H1 (cell line): ENCODE measurements at regions not wholly inside any gene's neighbourhood (a gene's known extent, or its start where the extent isn't known, plus 50 kb on each side); places are given as distances from the start of the nearest gene placed in this dataset.

Experiments used
- CTCF ChIA-PET: fragments of 300-600 bp; sonication (Branson Sonifier 250); formaldehyde crosslinking; loops from one replicate; lab custom pipeline; 2021; ENCODE audit not compliant: partially characterized antibody; lab: Charles Lee
- POLR2A ChIA-PET: fragments of 300-600 bp; sonication (Branson Sonifier 250); formaldehyde crosslinking; loops from one replicate; lab custom pipeline; 2021; ENCODE audit warnings: inconsistent platforms; ENCODE audit not compliant: partially characterized antibody; lab: Charles Lee
- DNase-seq, 2 experiments: peaks; one replicate each; pipeline versions ENCODE4 v3.0.0 to v3.0.0-alpha.2; 2010 to 2022; ENCODE audit warnings: low spot score in 2 of 2, low read depth in 1 of 2, mixed read lengths in 1 of 2
- FAIRE-seq: peaks from 2 replicates; lab custom pipeline; 2011; peaks lifted over from hg19 to GRCh38; lab: Jason Lieb, UNC
- H2AFZ ChIP-seq: 2 replicates; pipeline ENCODE4 v1.8.1; 2012; ENCODE audit warnings: low read length, inconsistent platforms
- H2AK5ac ChIP-seq: 2 replicates; pipeline ENCODE4 v1.6.1; 2013; ENCODE audit warnings: low read depth, low read length
- H2BK120ac ChIP-seq: replicated peaks from 2 replicates; pipeline ENCODE3; 2013; ENCODE audit warnings: low read depth, low read length, inconsistent platforms
- H2BK12ac ChIP-seq: 2 replicates; pipeline ENCODE4 v1.6.1; 2013; ENCODE audit warnings: low read depth, low read length
- H2BK15ac ChIP-seq: 2 replicates; pipeline ENCODE4 v1.6.1; 2013; ENCODE audit warnings: low read length
- H2BK20ac ChIP-seq: 2 replicates; pipeline ENCODE4 v1.6.1; 2013; ENCODE audit warnings: low read length
- H2BK5ac ChIP-seq: 2 replicates; pipeline ENCODE4 v1.6.1; 2013; ENCODE audit warnings: low read depth, low read length
- H3K14ac ChIP-seq: 2 replicates; pipeline ENCODE4 v1.6.1; 2013; ENCODE audit warnings: inconsistent platforms; ENCODE audit not compliant: insufficient read length
- H3K18ac ChIP-seq: 2 replicates; pipeline ENCODE4 v1.6.1; 2013; ENCODE audit warnings: low read length; ENCODE audit errors: extremely low read depth
- H3K23ac ChIP-seq: 2 replicates; pipeline ENCODE4 v1.6.1; 2013; ENCODE audit warnings: inconsistent platforms; ENCODE audit not compliant: insufficient read length
- H3K23me2 ChIP-seq: 2 replicates; pipeline ENCODE4 v1.6.1; 2013; ENCODE audit warnings: low read depth, low read length
- H3K27ac ChIP-seq: 2 replicates; pipeline ENCODE4 v1.6.1; 2011; ENCODE audit warnings: low read depth, low read length, inconsistent platforms
- H3K27me3 ChIP-seq, 4 experiments: replicated peaks in 1 of 4; 1 replicate in 1 of 4; 2 replicates in 3 of 4; pipeline versions ENCODE4 v1.6.1 to v1.8.1; 2011 to 2013; ENCODE audit warnings: low read length in 3 of 4, mild to moderate bottlenecking in 3 of 4, inconsistent platforms in 2 of 4, mixed read lengths in 2 of 4, moderate library complexity in 1 of 4; ENCODE audit not compliant: control insufficient read depth in 3 of 4, insufficient read depth in 3 of 4; ENCODE audit errors: extremely low read depth in 1 of 4
- H3K36me3 ChIP-seq, 4 experiments: 2 replicates each; pipeline versions ENCODE4 v1.6.1 to v1.8.1; 2011 to 2013; ENCODE audit warnings: mild to moderate bottlenecking in 4 of 4, low read length in 3 of 4, moderate library complexity in 2 of 4, control low read depth in 1 of 4, inconsistent platforms in 1 of 4; ENCODE audit not compliant: insufficient read depth in 4 of 4, control insufficient read depth in 2 of 4
- H3K4ac ChIP-seq: replicated peaks from 2 replicates; pipeline ENCODE3; 2013; ENCODE audit warnings: low read length, low read depth, mixed read lengths, inconsistent platforms; ENCODE audit not compliant: insufficient read length
- H3K4me1 ChIP-seq, 4 experiments: replicated peaks in 1 of 4; 1 replicate in 1 of 4; 2 replicates in 3 of 4; pipeline versions ENCODE4 v1.6.1 to v1.8.1; 2011 to 2013; ENCODE audit warnings: low read length in 3 of 4, inconsistent platforms in 2 of 4, mixed read lengths in 1 of 4; ENCODE audit not compliant: insufficient read depth in 4 of 4, control insufficient read depth in 3 of 4
- H3K4me2 ChIP-seq, 2 experiments: 2 replicates each; pipeline versions ENCODE4 v1.6.1 to v1.8.1; 2011 to 2013; ENCODE audit warnings: low read depth in 2 of 2, low read length in 2 of 2, control low read depth in 1 of 2, inconsistent platforms in 1 of 2, mild to moderate bottlenecking in 1 of 2; ENCODE audit not compliant: insufficient read depth in 1 of 2
- H3K4me3 ChIP-seq, 4 experiments: fragments of 200-600, 300-600 bp in 1 of 4; sonication (generic), shearing (Covaris generic), sonication (Bioruptor Twin) in 1 of 4; 2 replicates each; pipeline versions ENCODE4 v1.5.1 to v1.8.1; 2011 to 2016; ENCODE audit warnings: low read length in 4 of 4, low read depth in 3 of 4, control low read depth in 2 of 4, inconsistent platforms in 2 of 4, mild to moderate bottlenecking in 2 of 4, mixed read lengths in 1 of 4, moderate library complexity in 1 of 4; ENCODE audit not compliant: insufficient read depth in 2 of 4; ENCODE audit errors: extremely low read depth in 1 of 4
- H3K56ac ChIP-seq: replicated peaks from 2 replicates; pipeline ENCODE3; 2013; ENCODE audit warnings: low read depth, mild to moderate bottlenecking, mixed read lengths, low read length, inconsistent platforms; ENCODE audit not compliant: insufficient read length
- H3K79me1 ChIP-seq: 2 replicates; pipeline ENCODE4 v1.6.1; 2013; ENCODE audit warnings: low read depth, low read length, control low read depth
- H3K79me2 ChIP-seq, 2 experiments: 2 replicates each; pipeline versions ENCODE4 v1.6.1 to v1.8.1; 2012 to 2013; ENCODE audit warnings: low read length in 2 of 2, mild to moderate bottlenecking in 2 of 2, inconsistent platforms in 1 of 2; ENCODE audit not compliant: insufficient read depth in 2 of 2, control insufficient read depth in 1 of 2
- H3K9ac ChIP-seq, 4 experiments: replicated peaks in 1 of 4; 1 replicate in 1 of 4; 2 replicates in 3 of 4; pipeline versions ENCODE4 v1.6.1 to v1.8.1; 2011 to 2013; ENCODE audit warnings: low read depth in 3 of 4, low read length in 3 of 4, control low read depth in 2 of 4, mild to moderate bottlenecking in 2 of 4, moderate library complexity in 2 of 4, inconsistent platforms in 1 of 4; ENCODE audit errors: extremely low read depth in 1 of 4
- H3K9me3 ChIP-seq, 2 experiments: 2 replicates each; pipeline versions ENCODE4 v1.6.1 to v1.8.1; 2012 to 2013; ENCODE audit warnings: mild to moderate bottlenecking in 2 of 2, moderate library complexity in 2 of 2, control low read depth in 1 of 2, inconsistent platforms in 1 of 2, low read depth in 1 of 2, low read length in 1 of 2, mixed read lengths in 1 of 2; ENCODE audit not compliant: insufficient read depth in 2 of 2
- H4K20me1 ChIP-seq, 2 experiments: replicated peaks in 1 of 2; 2 replicates each; pipeline versions ENCODE3 to v1.8.1; 2011 to 2013; ENCODE audit warnings: inconsistent platforms in 2 of 2, low read length in 2 of 2, mild to moderate bottlenecking in 1 of 2; ENCODE audit not compliant: insufficient read depth in 2 of 2, control insufficient read depth in 1 of 2
- H4K5ac ChIP-seq: 2 replicates; pipeline ENCODE4 v1.6.1; 2013; ENCODE audit warnings: low read length, low read depth, mixed read lengths, inconsistent platforms; ENCODE audit not compliant: insufficient read length
- H4K8ac ChIP-seq: 2 replicates; pipeline ENCODE4 v1.8.0; 2013; ENCODE audit warnings: mild to moderate bottlenecking, moderate library complexity, low read length, inconsistent platforms; ENCODE audit not compliant: insufficient read depth; ENCODE audit errors: extremely low read depth
- H4K91ac ChIP-seq: replicated peaks from 2 replicates; pipeline ENCODE3; 2013; ENCODE audit warnings: low read length, mixed read lengths, inconsistent platforms; ENCODE audit not compliant: insufficient read length
- CEBPB ChIP-seq: IDR thresholded peaks from 2 replicates; pipeline ENCODE4 v1.6.1; 2012; ENCODE audit warnings: low read depth, low read length
- HDAC2 ChIP-seq, 2 experiments: fragments of 300-600 bp in 1 of 2; sonication (generic) in 1 of 2; IDR thresholded peaks; 2 replicates each; pipeline ENCODE4 v1.6.1; 2011 to 2012; ENCODE audit warnings: low read depth in 2 of 2, low read length in 2 of 2, mild to moderate bottlenecking in 2 of 2, moderate library complexity in 2 of 2, borderline replicate concordance in 1 of 2, inconsistent platforms in 1 of 2
- SIN3A ChIP-seq, 2 experiments: IDR thresholded peaks in 1 of 2; conservative IDR thresholded peaks in 1 of 2; 2 replicates each; pipeline ENCODE4 v1.6.1; 2011 to 2012; ENCODE audit warnings: low read length in 2 of 2, improper control_type of control experiment in 1 of 2, low read depth in 1 of 2, mild to moderate bottlenecking in 1 of 2
- SP1 ChIP-seq: IDR thresholded peaks from 2 replicates; pipeline ENCODE4 v1.6.1; 2011; ENCODE audit warnings: low read depth, low read length
- TAF7 ChIP-seq: optimal IDR thresholded peaks from 2 replicates; pipeline ENCODE3; 2011; ENCODE audit warnings: low read depth, mild to moderate bottlenecking, inconsistent platforms, low read length, moderate library complexity, borderline replicate concordance
- TEAD4 ChIP-seq: IDR thresholded peaks from 2 replicates; pipeline ENCODE4 v1.6.1; 2012; ENCODE audit warnings: low read depth, low read length, inconsistent platforms, mixed read lengths
- USF2 ChIP-seq: IDR thresholded peaks from 2 replicates; pipeline ENCODE4 v1.6.1; 2011; ENCODE audit warnings: low read length, improper control_type of control experiment
- WGBS, 2 experiments: shearing (Covaris generic) in 1 of 2; methylation state at CpG; one replicate each; pipeline versions ENCODE4 v1.1.6 to v1.1.7; 2013 to 2015; ENCODE audit warnings: low lambda C conversion rate in 2 of 2, mixed read lengths in 2 of 2, inconsistent platforms in 1 of 2, low coverage in 1 of 2, missing lambda C conversion rate in 1 of 2; ENCODE audit not compliant: insufficient replicate concordance in 2 of 2, insufficient coverage in 1 of 2, insufficient read length in 1 of 2; ENCODE audit errors: extremely low coverage in 1 of 2, missing lambda C conversion rate in 1 of 2; 5-methylcytosine and 5-hydroxymethylcytosine counted together
- TF ChIP-seq, protein P1 (sequence below): IDR thresholded peaks from 2 replicates; pipeline ENCODE4 v1.6.1; 2012; ENCODE audit warnings: inconsistent platforms
- TF ChIP-seq, protein P2 (sequence below), 3 experiments: IDR thresholded peaks; 1 replicate in 2 of 3; 2 replicates in 1 of 3; pipeline versions ENCODE4 v1.5.1 to v1.6.1; 2011; ENCODE audit warnings: low read length in 3 of 3, mild to moderate bottlenecking in 3 of 3, inconsistent platforms in 2 of 3, low read depth in 1 of 3, moderate library complexity in 1 of 3; ENCODE audit not compliant: insufficient read depth in 1 of 3; ENCODE audit errors: control extremely low read depth in 1 of 3

DNA sequence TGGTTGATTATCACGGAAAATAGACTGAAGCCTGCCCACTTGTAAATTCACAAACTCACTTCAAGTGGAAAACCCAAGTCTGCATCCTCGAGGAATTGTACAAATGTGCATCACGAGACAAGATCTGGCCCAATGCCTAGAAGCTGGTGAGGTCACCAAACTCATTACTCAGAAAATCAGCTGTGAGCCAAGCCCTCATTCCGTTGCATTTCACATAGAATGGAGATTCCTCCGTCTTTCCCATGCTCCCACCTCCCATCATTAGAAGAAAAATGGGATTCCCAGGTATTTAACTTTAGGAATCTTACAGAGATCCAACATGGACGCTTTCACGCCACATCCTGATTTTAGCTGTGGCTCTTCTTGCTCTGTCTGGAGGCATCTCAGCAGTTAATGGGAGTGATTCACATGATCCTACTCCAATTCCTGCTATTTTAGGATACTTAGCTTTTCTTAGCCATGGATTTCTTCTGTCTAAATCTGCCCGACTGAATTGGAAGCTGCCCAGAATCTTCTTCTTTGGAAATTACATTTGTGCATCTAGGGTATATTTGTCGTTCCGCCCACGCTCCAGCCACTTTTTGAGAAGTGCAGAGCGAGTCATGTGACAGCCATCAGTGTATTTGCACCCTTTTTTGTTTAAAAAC lies 68.7 kb upstream of the STMND1 start:
- Histone ChIP-seq H3K4me2 (no peak overlapping the region), H4K8ac (no peak overlapping the region), H3K56ac (no peak overlapping the region), H3K14ac (no peak overlapping the region), H2BK12ac (no peak overlapping the region), H4K5ac (no peak overlapping the region), H3K4ac (no peak overlapping the region), H4K91ac (no peak overlapping the region), H3K27ac (no peak overlapping the region), H2BK15ac (no peak overlapping the region), H3K23me2 (no peaks in the 10 kb centered on the region), H2BK5ac (no peak overlapping the region), H3K27me3 (no peaks in the 10 kb centered on the region), H3K79me1 (no peaks in the 10 kb centered on the region), H2AFZ (no peak overlapping the region), H3K18ac (no peak overlapping the region), H4K20me1 (no peaks in the 10 kb centered on the region), H3K23ac (no peak overlapping the region), H3K4me3 (no peak overlapping the region), H3K4me1 (peaks cover 0 to 4% (median 0%) of the 10 kb centered on the region in 4 experiments; a peak in 2 of 7 replicates), H3K36me3 (no peaks in the 10 kb centered on the region; a peak in 1 of 8 replicates), H2BK20ac (no peak overlapping the region), H2BK120ac (no peak overlapping the region), H3K79me2 (no peaks in the 10 kb centered on the region), H2AK5ac (no peak overlapping the region), H3K9ac (no peak overlapping the region), H3K9me3 (0 out of 4 replicates have a peak, but pooled peaks cover 0 to under 1% of the 10 kb centered on the region in 2 experiments)
- FAIRE-seq (no peak), DNase-seq (no peak)
- CTCF ChIA-PET = interaction anchor here (0.5 to 1.1 kb wide), 4 partner anchors 52 to 616 kb away, joined by 3 to 4 read pairs (median 3); no protein-coding TSS in a partner anchor
- WGBS, 2 experiments = 89% methylated on average over 12 of the region's 12 CpGs; no CpG with 5 or more reads in 1 of the 2 experiments
- POLR2A ChIA-PET = no interaction called here
- TF ChIP-seq CEBPB (no peak), HDAC2 (IDR thresholded peaks at IDR 0.05; ENCODE audit: borderline replicate concordance in 1 of 2, low read depth in 2 of 2, low read length in 2 of 2) (no peak), SIN3A (conservative IDR thresholded peaks at IDR 0.05 in 1 of 2, IDR thresholded peaks at IDR 0.05 in 1 of 2; ENCODE audit: low read depth in 1 of 2, low read length in 2 of 2) (no peak), SP1 (no peak), TAF7 (no peak), USF2 (no peak), TEAD4 (no peak)
- TF ChIP-seq, protein P1, sequence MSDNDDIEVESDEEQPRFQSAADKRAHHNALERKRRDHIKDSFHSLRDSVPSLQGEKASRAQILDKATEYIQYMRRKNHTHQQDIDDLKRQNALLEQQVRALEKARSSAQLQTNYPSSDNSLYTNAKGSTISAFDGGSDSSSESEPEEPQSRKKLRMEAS = no peak
- TF ChIP-seq, protein P2, sequence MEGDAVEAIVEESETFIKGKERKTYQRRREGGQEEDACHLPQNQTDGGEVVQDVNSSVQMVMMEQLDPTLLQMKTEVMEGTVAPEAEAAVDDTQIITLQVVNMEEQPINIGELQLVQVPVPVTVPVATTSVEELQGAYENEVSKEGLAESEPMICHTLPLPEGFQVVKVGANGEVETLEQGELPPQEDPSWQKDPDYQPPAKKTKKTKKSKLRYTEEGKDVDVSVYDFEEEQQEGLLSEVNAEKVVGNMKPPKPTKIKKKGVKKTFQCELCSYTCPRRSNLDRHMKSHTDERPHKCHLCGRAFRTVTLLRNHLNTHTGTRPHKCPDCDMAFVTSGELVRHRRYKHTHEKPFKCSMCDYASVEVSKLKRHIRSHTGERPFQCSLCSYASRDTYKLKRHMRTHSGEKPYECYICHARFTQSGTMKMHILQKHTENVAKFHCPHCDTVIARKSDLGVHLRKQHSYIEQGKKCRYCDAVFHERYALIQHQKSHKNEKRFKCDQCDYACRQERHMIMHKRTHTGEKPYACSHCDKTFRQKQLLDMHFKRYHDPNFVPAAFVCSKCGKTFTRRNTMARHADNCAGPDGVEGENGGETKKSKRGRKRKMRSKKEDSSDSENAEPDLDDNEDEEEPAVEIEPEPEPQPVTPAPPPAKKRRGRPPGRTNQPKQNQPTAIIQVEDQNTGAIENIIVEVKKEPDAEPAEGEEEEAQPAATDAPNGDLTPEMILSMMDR (IDR thresholded peaks at IDR 0.05; ENCODE audit: control extremely low read depth in 1 of 3, insufficient read depth in 1 of 3, low read depth in 1 of 3, low read length in 3 of 3) = no peak
